Stimulated activated CD4-positive, alpha-beta T cell treated with anti-CD3 and anti-CD28 coated beads, TNF-alpha, amount 100 ng/mL, for 4 hours (primary cell): ENCODE measurements at regions not wholly inside any gene's neighbourhood (a gene's known extent, or its start where the extent isn't known, plus 50 kb on each side); places are given as distances from the start of the nearest gene placed in this dataset.
"Not testable (repeated sequence)": the region's sequence is repeated elsewhere in the genome, so short reads cannot be mapped to it uniquely, and the experiment has no call there.

Experiments
- DNase-seq, 3 experiments: peaks; one replicate each; pipeline ENCODE4 v3.0.0-alpha.2; 2020; ENCODE audit warnings: low read depth in 3 of 3

DNA sequence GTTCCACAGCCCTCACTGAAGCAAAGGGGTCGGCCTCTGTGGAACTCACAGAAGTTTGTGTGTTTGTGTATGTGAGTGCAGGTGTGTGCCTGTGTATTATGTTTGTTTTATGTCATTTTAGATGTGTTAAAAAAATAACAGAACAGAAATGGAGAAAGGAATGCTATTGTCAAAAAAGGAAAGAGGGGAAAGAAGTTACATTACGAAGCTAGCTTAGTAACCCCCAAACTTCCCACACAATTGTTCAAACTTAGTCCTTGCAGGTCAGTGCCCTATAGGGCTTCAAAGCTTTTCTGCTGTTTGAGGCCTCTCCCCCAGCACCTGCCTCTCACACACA, 1505.6 kb upstream of the SLC10A2 start:
- no peak for DNase-seq

DNA sequence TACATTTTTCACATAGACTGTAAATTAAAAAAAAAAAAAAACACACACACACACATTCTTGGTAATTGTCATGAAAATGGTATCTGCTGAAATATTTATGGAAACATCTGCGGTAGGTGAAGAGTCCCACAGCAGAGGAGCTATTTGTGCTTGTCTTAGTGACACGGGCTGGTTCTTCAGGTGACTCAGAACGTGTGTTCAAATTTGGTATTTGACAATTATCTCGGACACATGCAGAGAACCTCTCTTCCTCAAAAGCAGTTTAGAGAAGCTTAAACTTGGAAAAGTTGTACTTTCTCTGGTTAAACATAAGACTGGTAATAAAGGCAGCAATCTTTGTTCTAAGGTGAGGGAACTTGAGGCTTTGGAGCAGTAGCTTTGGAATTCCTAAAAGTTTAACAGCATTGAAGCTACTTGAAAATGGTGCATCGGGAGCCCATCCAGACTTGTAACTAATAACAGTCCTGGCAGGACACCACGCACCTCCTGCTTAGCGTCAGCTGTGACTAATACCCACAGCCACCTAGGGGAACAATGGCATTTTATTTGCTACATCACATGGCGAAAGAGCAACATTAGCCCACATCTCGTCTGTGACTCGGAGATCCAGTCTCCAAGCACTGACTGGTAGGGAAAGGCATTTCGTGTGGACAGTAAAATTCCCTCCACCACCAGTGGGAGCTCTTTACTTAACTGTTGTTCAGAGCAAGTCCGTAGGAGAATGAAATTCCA, 1505.1 kb upstream of the SLC10A2 start:
- no peak for DNase-seq

DNA sequence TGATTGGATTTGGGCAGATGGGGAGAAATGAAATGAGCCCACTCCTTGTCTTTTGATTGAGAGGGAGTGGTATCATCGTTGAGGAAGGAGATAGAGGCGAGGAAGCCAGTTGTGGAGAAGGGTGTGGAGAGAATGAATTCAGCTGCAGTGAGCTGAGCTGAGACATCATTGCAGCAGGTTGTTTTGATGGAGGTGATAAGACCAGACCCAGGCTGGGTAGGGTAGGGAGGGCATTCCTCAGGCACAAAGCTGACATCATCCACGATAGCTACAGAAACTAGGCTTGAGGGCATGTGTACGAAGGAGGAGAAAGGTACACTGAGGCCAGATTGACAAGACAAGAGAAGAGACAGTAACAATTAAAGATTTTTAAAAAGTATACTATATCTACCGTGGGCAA, 1500.9 kb upstream of the SLC10A2 start:
- DNase-seq: no peak

DNA sequence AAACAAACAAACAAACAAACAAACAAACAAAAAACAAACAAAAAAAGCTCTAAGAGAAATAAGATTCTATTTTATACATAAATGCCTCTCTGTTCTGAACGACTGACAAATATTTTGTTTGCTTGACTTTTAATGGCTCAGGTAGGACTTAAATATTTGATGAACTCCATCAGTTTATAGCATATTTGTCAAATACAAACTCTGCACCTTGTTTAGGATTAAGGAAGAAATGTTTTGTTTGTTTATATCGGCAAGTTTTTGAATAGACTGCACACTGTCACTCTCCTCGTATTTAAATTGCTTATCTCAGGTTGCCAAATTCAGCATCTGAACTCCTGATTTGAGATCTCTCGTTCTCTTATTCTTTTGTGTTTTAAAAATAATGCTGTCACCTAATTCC, 1499.7 kb upstream of the SLC10A2 start:
- no peak for DNase-seq

DNA sequence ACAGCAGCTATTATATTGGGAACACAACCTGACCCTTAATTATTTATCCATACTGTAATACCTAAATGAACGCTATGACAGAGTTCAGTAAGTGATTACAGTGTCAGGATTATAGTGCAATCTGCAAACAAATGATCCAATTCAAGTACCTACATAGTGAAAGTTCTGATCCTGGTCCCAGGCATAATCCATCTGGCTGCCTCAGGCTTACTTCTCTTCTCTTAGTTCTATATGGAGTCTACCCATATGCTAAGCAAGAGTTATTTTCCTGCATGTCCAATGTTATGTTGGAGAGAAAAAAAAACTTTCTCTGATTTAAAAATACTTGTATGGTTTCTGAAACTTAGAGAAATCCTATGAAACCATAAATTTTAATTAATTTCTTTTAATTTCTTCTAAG, 1487.7 kb upstream of the SLC10A2 start:
- DNase-seq: no peak

DNA sequence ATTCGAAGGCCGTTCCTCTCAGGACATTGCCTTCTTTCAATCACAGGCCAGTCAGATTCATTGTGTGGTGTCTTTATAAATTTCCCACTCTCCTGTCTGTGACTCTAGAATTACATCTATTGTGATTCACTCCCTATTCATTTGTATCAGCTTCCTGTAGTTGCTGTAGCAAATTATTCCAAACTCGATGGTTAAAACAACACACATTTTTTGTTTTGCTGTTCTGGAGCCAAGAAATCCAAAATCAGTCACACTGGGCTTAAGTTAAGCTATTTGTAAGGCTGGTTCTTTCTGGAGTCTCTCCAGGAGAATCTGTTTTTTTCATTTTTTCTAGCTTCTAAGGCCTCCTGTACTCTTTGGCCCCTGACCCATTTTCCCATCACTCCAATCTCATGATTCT, 1487.0 kb upstream of the SLC10A2 start:
- DNase-seq: no peak

DNA sequence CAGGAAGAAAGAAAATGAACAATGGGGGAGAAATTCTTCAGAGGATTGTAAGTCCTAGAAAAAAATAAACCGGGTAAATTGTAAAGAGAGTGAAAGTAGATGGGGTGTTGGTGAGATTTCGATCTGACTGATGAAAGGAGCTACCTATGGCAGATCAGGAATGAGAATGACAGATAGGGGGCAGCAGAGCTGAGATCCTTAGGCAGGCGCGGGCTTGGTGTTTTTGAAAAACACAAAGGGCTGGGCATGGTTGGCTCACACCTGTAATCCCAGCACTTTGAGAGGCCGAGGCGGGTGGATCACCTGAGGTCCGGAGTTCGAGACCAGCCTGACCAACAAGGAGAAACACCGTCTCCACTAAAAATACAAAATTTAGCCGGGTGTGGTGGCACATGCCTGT, 1468.6 kb upstream of the SLC10A2 start:
- DNase-seq: no peak

DNA sequence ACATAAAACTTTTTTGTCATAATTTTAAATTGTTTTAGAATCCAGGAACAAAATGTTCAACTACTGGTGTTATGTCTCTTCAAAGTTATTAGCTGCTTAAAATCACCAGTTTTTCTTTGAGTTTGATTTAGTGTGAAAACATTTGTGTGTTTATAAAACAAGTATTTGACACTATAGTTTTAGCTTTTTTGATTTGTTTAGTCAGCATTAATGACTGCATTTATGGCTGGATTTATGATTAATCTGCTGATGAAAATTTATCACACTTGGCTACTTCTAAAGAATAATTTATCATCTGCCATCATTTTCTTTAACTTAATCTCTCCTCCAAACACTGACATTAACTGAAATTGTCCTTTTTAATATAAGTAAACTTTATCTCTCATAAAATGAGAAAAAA, 1465.9 kb upstream of the SLC10A2 start:
- no peak for DNase-seq

DNA sequence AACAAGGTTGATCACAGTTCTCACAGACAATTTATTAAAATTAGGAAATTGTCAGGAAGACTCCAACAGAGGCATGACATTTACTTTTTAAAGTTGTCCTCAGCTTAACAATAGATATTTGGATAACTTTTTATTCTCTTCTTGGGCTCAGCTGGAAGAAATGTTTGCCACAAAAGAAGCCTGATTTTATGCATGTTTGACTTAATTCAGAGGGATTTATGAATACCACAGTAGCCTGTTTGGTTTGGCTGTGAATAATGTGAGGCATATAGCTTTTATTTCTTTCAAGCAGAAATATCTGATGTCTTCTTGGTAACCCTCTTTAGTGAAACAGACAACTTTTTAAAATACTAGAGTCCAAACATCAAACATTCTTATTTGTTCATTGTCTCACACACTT, 1464.5 kb upstream of the SLC10A2 start:
- DNase-seq: no peak

DNA sequence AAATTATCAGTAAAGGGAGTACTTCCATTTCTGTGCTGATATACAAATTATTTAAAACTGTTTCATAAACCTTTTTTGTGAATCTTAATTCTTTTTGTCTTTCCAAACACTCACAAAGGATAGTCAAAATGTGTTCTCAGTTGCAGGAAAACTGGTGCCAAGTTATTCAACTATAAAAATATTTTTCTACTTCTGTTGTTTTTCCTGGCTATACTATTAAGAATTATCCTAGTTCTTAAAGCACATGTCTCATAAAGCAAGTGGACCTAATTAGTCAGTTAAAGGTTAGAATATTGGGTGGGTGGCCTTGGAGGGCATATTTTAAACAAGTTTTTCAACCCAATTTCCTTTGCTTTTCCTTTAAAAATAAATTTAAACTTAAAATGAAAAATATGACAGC, 1460.3 kb upstream of the SLC10A2 start:
- DNase-seq: no peak

DNA sequence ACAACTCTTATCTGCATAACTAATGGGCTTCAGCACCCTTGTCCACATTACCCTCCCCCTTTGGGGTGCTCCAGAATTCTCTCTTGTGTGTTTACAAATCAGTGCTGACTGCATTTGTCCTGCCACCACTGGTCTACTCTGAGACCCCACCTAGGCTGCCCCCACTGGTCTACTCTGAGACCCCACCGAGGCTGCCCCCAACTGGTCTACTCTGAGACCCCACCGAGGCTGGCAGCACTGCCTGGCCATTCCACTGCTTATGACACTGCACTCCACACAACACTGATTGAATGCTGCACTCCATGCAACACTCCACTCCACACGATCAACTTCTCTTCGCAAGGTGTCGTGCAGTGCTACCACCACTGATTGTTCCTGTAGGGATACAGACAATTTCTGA, 1459.2 kb upstream of the SLC10A2 start:
- DNase-seq: no peak

DNA sequence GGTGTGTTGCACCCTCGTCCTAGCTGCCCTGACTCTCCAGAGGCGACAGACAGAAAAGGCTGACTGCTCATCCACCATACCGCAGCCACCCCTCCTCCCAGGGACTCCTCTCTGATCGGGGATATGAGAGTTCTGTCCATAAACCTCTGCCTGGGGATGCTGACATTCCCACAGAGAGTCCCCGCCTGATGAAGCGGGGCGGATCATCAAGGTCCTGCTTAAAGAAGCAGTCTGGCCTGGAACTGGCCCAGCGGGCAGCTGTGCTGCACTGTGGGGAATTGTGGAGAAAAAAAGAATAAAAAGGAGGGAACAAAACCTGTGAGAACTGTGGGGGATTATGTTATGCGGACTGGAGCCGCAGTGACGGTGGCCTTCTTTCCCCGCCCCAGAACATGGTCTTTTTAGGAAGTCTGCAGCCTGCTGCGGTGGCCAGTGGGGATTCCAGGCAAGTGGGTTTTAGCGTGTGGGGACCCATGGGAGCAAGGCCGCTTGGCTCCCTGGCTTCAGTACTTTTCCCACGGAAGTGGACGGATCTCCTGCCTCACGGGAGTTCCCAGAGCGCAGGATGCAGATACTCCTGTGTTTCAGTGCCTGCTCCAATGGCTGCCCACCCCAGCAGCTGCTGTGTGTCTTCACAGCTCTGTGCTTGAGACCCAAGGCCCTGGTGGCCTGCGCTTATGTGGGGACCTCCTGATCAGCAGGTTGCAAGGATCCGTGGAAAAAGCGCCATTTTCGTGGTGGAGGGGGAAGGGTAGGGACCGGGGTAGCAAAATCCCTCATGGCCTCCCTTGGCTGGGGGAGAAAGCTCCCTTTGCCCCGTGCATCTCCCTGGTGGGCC, 1456.2 kb upstream of the SLC10A2 start:
- no peak for DNase-seq

DNA sequence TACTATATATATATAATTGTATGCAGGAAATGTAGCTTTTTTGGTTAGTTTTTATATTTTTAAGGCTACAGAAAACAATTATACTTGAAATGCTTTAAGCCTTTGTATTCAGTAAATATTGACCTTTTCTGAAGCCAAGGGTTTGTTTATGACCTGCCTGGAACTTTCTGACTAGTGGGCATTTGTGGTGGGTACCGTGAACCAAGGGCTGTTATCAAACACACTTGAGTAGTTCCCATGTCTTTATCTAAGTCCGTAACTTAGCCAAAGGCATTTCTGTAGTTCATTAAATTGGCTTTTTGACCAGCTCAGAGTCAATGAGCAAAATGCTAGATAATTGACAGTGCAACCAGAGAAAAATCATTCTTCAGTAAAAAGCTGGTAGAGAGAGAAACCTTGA, 1444.2 kb upstream of the SLC10A2 start:
- no peak for DNase-seq

DNA sequence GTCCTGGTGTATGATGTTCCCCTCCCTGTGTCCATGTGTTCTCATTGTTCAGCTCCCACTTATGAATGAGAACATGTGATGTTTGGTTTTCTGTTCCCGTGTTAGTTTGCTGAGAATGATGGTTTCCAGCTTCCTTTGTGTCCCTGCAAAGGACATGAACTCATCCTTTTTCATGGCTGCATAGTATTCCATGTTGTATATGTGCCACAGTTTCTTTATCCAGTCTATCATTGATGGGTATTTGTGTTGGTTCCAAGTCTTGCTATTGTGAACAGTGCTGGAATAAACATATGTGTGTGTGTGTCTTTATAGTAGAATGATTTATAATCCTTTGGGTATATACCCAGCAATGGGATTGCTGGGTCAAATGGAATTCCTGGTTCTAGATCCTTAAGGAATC, 1427.3 kb upstream of the SLC10A2 start:
- not testable (repeated sequence) for DNase-seq

DNA sequence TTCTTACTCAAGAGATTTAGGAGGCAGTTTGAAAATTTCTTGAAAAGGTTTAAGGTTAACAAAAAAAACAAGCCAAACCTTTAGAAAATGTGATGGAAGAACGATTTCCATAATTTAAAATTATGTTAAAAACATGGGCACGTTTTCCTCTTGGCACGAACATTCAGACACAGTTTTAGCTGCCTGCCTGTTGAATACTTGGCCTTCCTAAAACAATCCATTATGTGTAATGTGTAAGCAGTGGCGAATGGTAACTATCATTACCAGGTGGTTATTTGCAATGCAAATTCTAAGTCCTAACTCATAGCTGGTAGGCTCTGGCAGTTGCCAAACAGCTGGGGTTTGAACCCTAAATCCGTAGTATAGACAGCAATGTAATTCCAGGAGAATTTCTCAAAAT, 1425.7 kb upstream of the SLC10A2 start:
- no peak for DNase-seq

DNA sequence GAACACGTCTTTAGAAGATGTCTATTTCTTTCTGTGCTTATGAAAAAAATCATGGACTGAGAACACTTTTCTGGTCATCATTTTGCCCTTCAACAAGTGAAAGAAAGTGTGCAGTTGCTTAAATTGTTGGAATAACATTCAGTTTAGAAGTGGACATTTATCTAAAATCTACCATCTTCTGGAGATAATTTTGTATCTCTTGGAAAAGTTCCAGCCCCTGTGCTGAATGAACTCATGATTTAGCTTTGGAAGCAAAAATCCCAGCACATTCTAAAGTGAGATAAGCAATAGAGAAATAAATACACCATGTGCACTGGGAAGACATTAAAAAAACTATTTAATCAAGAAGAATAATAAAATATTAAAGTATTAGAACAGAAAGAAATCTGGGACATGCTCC, 1420.8 kb upstream of the SLC10A2 start:
- DNase-seq: no peak

DNA sequence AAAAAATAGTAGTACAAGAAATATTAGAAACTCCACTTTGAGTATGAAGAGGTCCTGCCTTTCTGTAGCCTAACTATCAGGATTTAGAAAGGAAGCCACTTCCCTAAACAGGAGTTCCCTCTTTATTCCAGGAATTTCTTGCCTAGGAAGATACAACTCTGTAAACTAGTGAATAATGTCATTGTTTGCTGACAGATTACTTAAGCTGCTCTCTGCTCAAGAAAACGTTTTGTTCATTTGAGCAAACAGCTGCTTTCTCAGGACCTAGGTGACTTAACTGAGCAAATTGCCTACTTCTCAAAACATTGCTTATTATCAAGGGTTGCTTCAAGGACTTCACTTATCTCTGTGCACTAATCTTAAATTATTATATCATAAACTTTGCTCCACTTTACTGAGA, 1419.4 kb upstream of the SLC10A2 start:
- DNase-seq: no peak

DNA sequence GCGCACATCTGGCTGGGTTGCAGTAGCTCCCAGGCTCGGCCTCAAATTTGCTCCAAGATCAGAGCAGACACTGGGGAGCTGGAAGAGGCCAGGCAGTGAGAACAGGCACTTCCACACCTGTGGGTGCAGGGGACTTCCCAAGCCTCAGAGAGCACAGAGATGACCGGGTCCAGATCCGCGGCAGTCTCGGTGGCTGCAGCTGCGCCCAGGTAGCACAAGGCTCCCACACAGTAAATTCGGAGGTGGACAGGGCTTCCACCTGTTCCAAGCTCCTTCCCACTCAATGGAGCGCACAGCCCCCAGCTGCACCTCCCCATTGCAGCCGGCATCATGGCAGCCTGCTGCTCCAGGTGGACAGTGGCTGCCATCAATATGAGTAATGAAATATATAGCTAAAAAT, 1417.4 kb upstream of the SLC10A2 start:
- no peak for DNase-seq

DNA sequence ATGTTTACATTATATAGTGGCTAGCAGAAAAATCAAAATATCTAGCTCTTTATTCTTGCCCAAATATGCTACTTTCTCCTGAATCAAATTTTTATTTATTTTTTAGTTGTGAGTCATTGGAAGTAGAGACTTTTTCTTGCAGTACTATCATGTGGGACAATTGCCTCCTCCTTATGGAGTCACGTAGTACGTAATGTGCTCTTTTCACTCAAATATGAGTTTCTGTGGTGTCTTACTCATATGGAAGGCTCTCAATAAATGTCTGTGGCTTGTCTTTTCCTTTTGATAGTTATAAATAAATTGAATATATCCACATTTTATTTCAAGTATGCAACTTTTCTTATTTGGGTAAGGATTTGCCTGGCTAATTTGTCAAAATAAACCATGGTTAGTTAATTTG, 1411.0 kb upstream of the SLC10A2 start:
- no peak for DNase-seq

DNA sequence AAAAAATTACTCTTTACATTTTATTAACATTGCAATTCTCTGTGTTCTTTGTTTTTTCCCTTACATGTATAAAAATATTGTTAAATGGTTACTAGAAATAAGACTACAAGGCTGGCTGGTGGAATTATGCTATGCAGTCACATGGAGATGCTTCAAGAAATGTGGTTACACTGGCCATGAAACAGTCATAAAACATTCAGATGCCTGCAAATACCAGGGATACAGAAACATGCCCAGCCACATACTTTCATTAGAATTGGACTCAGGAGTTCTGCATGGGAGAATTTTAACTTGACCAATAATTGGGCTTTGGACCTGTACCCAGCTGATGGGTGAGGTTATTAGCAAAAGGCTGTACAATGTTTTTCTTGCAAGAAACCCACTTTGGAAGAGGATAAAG, 1407.7 kb upstream of the SLC10A2 start:
- DNase-seq: no peak

DNA sequence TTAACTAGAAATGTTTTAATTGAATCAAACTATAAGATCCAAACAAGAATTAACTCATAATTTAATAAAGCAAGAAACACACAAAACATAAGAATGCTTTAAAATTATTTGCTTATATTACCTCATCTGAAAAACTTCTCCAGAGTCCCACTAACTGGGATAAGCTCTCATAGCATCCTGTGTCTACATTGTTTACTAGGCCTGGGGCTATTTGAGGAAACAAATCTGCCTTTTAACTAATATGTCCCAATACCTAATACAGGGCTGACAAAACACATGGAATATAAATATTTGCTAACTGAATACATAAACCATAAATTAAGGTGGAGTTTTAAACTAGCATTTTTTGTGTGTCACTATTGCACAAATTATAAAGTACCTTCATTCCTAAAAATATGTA, 1399.8 kb upstream of the SLC10A2 start:
- DNase-seq: no peak

DNA sequence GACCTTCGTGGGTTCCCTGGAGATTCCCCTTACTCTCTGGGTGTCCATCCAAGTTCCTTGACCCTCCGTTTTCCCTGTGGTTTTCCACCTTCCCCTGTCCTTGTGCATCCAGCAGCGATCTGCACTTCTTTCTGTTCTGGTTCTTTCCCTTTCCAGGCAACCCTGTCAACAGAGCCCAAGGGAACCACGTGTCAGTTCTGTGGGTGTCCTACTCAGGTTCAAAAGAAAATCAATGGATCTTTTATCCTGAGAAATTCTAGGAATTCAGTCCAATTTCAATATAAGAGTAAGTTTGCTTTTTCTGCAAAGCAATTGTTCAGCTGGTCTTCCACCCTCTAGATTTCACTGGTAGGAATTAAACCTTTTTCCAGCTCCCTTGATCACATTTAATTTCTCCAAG, 1394.8 kb upstream of the SLC10A2 start:
- no peak for DNase-seq

DNA sequence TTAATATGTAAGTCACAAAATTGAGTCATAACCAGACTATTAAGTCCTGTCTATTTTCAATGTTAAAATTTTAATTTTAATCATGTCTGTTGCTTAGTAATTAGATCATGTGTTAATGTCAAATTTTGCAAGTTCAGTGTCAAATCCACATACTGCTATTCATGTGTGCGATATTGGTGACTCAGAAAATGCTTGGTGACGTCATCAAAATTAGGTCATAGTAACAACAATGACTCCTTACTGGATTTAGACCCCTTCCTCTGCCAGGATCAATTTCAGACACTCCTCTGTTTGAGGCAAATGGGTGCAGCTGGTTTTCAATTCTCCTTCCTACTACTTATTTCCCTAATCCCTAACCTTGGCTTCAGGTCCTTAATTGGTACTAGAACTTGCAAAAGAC, 1394.3 kb upstream of the SLC10A2 start:
- no peak for DNase-seq

DNA sequence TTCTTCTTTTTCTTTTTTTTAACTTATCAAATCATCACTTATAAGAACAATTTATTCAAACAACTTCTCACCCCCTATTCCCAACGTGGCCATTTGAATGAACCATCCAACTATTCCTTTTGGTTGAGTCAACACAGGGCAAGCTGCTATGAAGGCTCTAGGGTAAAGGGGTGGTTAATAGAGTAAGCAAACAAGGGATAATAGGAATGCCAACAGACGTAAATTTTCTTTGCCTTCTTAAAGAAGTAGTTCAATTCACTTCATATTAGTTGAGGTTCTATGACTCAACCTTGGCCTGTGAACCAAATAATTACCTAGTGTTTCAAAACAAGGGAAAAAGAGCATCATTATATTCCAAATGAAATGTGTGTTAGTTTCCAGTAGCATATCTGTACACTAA, 1383.8 kb upstream of the SLC10A2 start:
- no peak for DNase-seq
